GM12872 (cell line): ENCODE measurements at regions not wholly inside any gene's neighbourhood (a gene's known extent, or its start where the extent isn't known, plus 50 kb on each side); places are given as distances from the start of the nearest gene placed in this dataset.

Experiments
- CTCF ChIP-seq: IDR thresholded peaks from 3 replicates; pipeline ENCODE4 v1.5.1; 2011; ENCODE audit warnings: low read depth, mild to moderate bottlenecking, low read length, moderate library complexity; ENCODE audit not compliant: insufficient read depth

- TF ChIP-seq CTCF, result no peak
Observed at GRCh38 chrX:40380655-40381488, 199.9 kb upstream of the ATP6AP2 start.

GRCh38 chrX:40377684-40378083 lies 203.1 kb upstream of the ATP6AP2 start:
- TF ChIP-seq CTCF, result no peak

GRCh38 chrX:40374486-40374885 lies 206.3 kb upstream of the ATP6AP2 start:
- TF ChIP-seq CTCF, result no peak

GRCh38 chrX:40373641-40374040 lies 207.1 kb upstream of the ATP6AP2 start:
- no peak for TF ChIP-seq CTCF

DNA sequence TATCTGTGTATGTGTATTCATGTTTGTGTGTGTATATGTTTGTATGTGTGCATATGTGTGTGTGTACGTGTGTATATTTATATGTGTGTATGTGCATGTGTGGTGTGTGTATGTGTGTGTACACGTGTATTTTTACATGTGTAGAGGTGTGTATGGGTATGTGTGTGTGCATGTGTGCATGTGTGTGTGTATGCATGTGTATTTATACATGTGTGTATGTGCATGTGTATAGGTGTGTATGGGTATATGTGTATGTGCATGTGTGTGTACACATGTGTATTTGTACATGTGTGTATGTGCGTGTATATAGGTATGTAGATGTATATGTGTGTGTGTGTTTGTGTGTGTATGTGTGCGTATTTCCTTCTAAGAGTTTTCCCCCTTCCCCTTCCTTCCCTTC lies 207.7 kb upstream of the ATP6AP2 start:
- no peak for TF ChIP-seq CTCF

DNA sequence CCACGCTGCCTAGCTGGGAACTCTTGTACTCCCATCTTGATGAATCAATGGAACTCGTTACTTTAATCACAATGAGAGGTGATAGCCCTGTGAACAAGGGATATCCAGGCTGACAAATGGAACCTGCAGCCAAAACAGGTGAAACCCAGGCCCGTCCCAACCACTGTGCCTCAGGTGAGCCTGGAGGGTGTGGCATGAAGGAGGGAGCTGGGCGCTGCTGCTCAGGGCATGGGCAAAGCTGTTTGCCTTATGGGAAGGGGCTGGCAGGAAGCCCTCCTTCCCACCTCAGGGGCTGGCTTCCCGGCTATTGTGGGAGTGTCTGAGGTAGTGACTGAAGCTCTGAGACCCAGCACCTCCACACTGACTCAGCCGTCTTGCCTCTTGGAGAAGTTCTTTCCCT lies 209.4 kb upstream of the ATP6AP2 start:
- TF ChIP-seq CTCF, result no peak

DNA sequence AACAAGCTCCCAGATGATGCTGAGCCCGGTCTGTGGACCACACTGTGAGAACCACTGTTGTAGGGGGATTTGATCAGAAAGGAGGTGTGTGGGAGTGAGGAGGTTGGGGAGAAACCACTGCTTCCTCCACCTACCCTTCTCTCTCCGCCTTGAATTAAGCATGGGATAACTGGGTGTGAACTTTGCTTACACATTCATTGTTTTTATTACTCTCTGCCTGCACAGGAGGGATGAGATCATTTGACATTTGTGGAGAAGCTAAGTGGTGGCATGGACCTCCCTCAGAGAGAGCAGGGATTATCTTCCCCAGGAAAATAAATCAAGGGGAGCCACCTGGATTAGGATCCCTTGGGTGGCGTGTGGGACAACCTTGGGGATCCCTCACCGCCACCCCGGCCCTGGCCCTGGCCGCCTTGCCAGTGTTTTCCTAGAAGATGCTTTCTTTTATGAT lies 212.1 kb upstream of the ATP6AP2 start:
- TF ChIP-seq CTCF, result no peak
